OCI-LY3 (cell line): ENCODE measurements at regions not wholly inside any gene's neighbourhood (a gene's known extent, or its start where the extent isn't known, plus 50 kb on each side); places are given as distances from the start of the nearest gene placed in this dataset.

Source experiments
- H2AFZ ChIP-seq: fragments of 200-600, 300-600 bp; shearing (Covaris generic); 2 replicates; pipeline ENCODE4 v1.6.0; 2014; ENCODE audit warnings: antibody characterized with exemption, low read depth, low read length
- H3K27ac ChIP-seq: fragments of 200-600, 300-600 bp; sonication (generic); 2 replicates; pipeline ENCODE4 v1.5.1; 2014; ENCODE audit warnings: mild to moderate bottlenecking, low read length, moderate library complexity, mixed read lengths
- H3K27me3 ChIP-seq: fragments of 200-600, 300-600 bp; sonication (generic); 2 replicates; pipeline ENCODE4 v1.6.1; 2014; ENCODE audit warnings: low read depth, low read length, mixed read lengths
- H3K36me3 ChIP-seq: fragments of 200-600, 300-600 bp; sonication (generic); replicated peaks from 2 replicates; pipeline ENCODE3; 2014; ENCODE audit warnings: low read depth, low read length, mixed read lengths
- H3K4me1 ChIP-seq: fragments of 300-600, 200-600 bp; sonication (generic); 2 replicates; pipeline ENCODE4 v1.6.1; 2014; ENCODE audit warnings: low read length, mixed read lengths
- H3K4me2 ChIP-seq: fragments of 200-600, 300-600 bp; sonication (generic); 2 replicates; pipeline ENCODE4 v1.6.1; 2014; ENCODE audit warnings: low read length, mixed read lengths
- H3K4me3 ChIP-seq: fragments of 300-600, 200-600 bp; sonication (generic); 2 replicates; pipeline ENCODE4 v1.5.1; 2014; ENCODE audit warnings: antibody characterized with exemption, mild to moderate bottlenecking, low read length, moderate library complexity
- H3K79me2 ChIP-seq: fragments of 300-600, 200-600 bp; shearing (Covaris generic); 2 replicates; pipeline ENCODE4 v1.6.1; 2014; ENCODE audit warnings: mild to moderate bottlenecking, low read length, mixed read lengths
- H3K9ac ChIP-seq: fragments of 300-600, 200-600 bp; shearing (Covaris generic); 2 replicates; pipeline ENCODE4 v1.6.0; 2014; ENCODE audit warnings: mild to moderate bottlenecking, low read length, moderate library complexity
- H3K9me3 ChIP-seq: fragments of 200-600, 300-600 bp; shearing (Covaris generic); 2 replicates; pipeline ENCODE4 v1.6.1; 2014; ENCODE audit warnings: low read length, mixed read lengths; ENCODE audit not compliant: insufficient read depth
- H4K20me1 ChIP-seq: fragments of 200-600, 300-600 bp; sonication (generic); 2 replicates; pipeline ENCODE4 v1.6.1; 2016; ENCODE audit warnings: low read length, mixed read lengths; ENCODE audit not compliant: insufficient read depth
- EZH2phosphoT487 ChIP-seq: fragments of 200-600 bp; shearing (Covaris generic); IDR thresholded peaks from 2 replicates; pipeline ENCODE4 v1.6.1; 2018; ENCODE audit warnings: antibody characterized with exemption, mixed run types, low read depth
- TF ChIP-seq, protein P1 (sequence below): fragments of 200-600, 300-600 bp; sonication (generic); IDR thresholded peaks from 2 replicates; pipeline ENCODE4 v1.5.1; 2014; ENCODE audit warnings: antibody characterized with exemption, low read length, low read depth

DNA sequence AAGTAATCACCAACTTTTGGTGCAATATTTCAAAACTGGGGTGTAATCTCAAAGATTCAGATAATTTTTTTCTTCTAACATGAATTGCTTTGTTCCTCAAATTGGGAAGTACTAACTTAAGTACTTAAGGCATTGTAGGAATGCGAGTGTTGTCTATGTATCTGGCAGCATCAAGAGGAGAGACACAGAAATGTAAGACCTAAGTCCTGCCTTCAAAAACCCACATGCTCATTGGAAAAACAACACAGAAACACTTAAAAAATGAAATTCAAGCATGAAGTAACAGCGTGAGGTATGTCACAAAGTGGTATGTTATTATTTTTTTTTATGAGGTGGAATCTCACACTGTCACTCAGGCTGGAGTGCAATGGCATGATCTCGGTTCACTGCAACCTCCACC, 288.5 kb downstream of the ZEB1 start:
- no peaks in the 10 kb centered on the region for H3K9me3 ChIP-seq
- no peak overlapping the region for H3K4me3 ChIP-seq
- H3K9ac ChIP-seq = no peak overlapping the region
- TF ChIP-seq, protein P1, sequence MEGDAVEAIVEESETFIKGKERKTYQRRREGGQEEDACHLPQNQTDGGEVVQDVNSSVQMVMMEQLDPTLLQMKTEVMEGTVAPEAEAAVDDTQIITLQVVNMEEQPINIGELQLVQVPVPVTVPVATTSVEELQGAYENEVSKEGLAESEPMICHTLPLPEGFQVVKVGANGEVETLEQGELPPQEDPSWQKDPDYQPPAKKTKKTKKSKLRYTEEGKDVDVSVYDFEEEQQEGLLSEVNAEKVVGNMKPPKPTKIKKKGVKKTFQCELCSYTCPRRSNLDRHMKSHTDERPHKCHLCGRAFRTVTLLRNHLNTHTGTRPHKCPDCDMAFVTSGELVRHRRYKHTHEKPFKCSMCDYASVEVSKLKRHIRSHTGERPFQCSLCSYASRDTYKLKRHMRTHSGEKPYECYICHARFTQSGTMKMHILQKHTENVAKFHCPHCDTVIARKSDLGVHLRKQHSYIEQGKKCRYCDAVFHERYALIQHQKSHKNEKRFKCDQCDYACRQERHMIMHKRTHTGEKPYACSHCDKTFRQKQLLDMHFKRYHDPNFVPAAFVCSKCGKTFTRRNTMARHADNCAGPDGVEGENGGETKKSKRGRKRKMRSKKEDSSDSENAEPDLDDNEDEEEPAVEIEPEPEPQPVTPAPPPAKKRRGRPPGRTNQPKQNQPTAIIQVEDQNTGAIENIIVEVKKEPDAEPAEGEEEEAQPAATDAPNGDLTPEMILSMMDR = no peak
- no peak for TF ChIP-seq EZH2phosphoT487
- no peak overlapping the region for H3K4me2 ChIP-seq
- peaks cover 20% of the 10 kb centered on the region for H3K4me1 ChIP-seq
- H3K27ac ChIP-seq = no peak overlapping the region
- H3K79me2 ChIP-seq = no peaks in the 10 kb centered on the region
- H4K20me1 ChIP-seq = no peaks in the 10 kb centered on the region
- no peaks in the 10 kb centered on the region for H3K36me3 ChIP-seq
- H2AFZ ChIP-seq = no peak overlapping the region
- H3K27me3 ChIP-seq = no peaks in the 10 kb centered on the region

DNA sequence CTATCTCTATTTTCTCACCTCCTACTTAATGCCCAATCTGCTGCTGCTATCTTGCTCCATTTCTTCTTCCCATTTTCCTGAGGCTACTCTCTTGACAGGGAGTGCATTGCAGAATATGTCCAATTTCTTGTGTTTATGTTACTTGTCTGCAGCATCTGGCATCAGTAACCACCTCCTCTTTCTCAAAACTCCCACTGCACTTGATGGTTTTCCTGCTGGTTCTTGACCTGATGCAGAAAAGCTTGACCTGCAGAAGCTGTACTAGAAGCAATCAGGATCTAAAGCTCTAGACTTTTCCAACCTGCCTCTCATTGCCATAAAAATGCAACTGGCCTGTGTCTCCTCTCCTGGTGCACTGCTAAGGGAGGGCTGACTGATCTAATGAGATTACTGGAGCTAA, 287.8 kb downstream of the ZEB1 start:
- Histone ChIP-seq H3K4me1 (peaks cover 16% of the 10 kb centered on the region), H3K9ac (no peak overlapping the region), H2AFZ (no peak overlapping the region), H3K4me2 (no peak overlapping the region), H3K27ac (no peak overlapping the region), H3K27me3 (no peaks in the 10 kb centered on the region), H4K20me1 (no peaks in the 10 kb centered on the region), H3K9me3 (no peaks in the 10 kb centered on the region), H3K36me3 (no peaks in the 10 kb centered on the region), H3K79me2 (no peaks in the 10 kb centered on the region), H3K4me3 (no peak overlapping the region)
- TF ChIP-seq, protein P1 = no peak
- TF ChIP-seq EZH2phosphoT487 = no peak

DNA sequence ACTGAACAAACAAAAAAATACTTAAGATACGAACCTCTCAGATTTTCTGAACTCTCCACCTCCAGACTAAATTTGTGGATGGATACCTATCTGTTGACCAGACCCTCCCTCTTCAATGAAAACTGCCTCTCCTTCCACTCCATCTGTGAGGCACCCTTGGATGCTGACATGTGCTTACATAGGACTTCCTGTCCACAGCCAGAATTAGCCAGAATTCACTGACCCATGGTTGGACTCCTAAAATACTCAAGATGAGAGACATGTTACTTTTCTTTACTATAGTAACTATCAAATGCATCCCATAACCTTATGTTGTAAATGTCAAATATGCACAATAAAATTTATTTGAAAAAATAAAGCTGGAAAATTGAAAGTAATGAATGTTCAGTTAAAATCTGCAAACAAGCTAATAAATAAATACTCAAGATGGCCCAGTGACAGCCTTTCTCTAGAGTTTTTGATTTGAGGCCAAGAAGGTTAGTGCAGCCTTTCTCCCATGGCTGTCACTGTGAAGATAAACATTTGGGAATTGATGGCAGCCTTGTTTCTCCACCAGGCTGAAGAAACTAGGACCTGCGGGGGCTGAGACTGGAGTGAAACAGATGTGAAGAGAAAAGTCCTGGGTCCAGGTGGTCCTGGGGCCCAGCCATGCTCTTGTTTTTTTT, 287.0 kb downstream of the ZEB1 start:
- H4K20me1 ChIP-seq = no peaks in the 10 kb centered on the region
- no peak overlapping the region for H3K27ac ChIP-seq
- no peak overlapping the region for H3K4me2 ChIP-seq
- TF ChIP-seq, protein P1 = no peak
- no peak for TF ChIP-seq EZH2phosphoT487
- peaks cover 9% of the 10 kb centered on the region for H3K4me1 ChIP-seq
- no peaks in the 10 kb centered on the region for H3K9me3 ChIP-seq
- no peaks in the 10 kb centered on the region for H3K36me3 ChIP-seq
- H3K9ac ChIP-seq = no peak overlapping the region
- H3K4me3 ChIP-seq = no peak overlapping the region
- no peak overlapping the region for H2AFZ ChIP-seq
- no peaks in the 10 kb centered on the region for H3K79me2 ChIP-seq
- no peaks in the 10 kb centered on the region for H3K27me3 ChIP-seq

DNA sequence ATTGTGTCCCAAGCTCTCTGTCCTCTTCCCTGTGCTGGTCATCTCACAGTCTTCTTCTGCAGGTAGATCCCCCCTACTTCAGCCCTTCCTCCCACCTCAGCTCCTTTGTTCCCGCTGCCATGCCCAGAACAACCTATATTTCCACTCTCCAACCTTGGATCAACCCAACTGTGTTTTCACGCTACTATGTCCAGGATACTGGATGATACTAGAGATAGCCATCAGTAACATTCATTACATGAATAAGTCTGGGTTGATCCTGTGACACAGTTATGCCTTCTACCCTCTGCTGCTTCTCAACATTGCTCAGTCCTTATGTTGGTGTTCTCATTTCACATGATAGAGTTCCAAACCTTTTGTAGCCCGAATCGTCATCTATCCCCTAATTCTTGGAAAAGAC, 286.4 kb downstream of the ZEB1 start:
- Histone ChIP-seq H3K9me3 (no peaks in the 10 kb centered on the region), H3K79me2 (no peaks in the 10 kb centered on the region), H3K36me3 (no peaks in the 10 kb centered on the region), H3K9ac (no peak overlapping the region), H4K20me1 (no peaks in the 10 kb centered on the region), H3K4me3 (no peak overlapping the region), H3K4me2 (no peak overlapping the region), H3K27me3 (no peaks in the 10 kb centered on the region), H2AFZ (no peak overlapping the region), H3K27ac (no peak overlapping the region), H3K4me1 (peaks cover 9% of the 10 kb centered on the region)
- TF ChIP-seq EZH2phosphoT487 = no peak
- TF ChIP-seq, protein P1 = no peak
